HCT116 (cell line): ENCODE measurements at regions not wholly inside any gene's neighbourhood (a gene's known extent, or its start where the extent isn't known, plus 50 kb on each side); places are given as distances from the start of the nearest gene placed in this dataset.

Experiments used
- CTCF ChIP-seq, 3 experiments: fragments of 200-600 bp in 1 of 3; sonication (generic) in 1 of 3; IDR thresholded peaks in 2 of 3; conservative IDR thresholded peaks in 1 of 3; 2 replicates each; pipeline ENCODE4 v1.5.1; 2012 to 2017; ENCODE audit warnings: low read depth in 2 of 3, low read length in 2 of 3, antibody characterized with exemption in 1 of 3, borderline replicate concordance in 1 of 3, control low read depth in 1 of 3, mild to moderate bottlenecking in 1 of 3, mixed read lengths in 1 of 3, mixed run types in 1 of 3, moderate library complexity in 1 of 3; ENCODE audit not compliant: insufficient read depth in 1 of 3
- EZH2 ChIP-seq: fragments of 200-600 bp; sonication (generic); IDR thresholded peaks from 2 replicates; pipeline ENCODE4 v1.6.1; 2017; ENCODE audit warnings: antibody characterized with exemption, mixed run types
- EZH2phosphoT487 ChIP-seq: fragments of 200-600 bp; IDR thresholded peaks from 2 replicates; pipeline ENCODE4 v1.6.1; 2018; ENCODE audit warnings: antibody characterized with exemption, borderline replicate concordance
- JUND ChIP-seq: IDR thresholded peaks from 2 replicates; pipeline ENCODE4 v1.6.1; 2012
- MAX ChIP-seq: IDR thresholded peaks from 2 replicates; pipeline ENCODE4 v1.6.1; 2012
- POLR2A ChIP-seq: IDR thresholded peaks from 2 replicates; pipeline ENCODE4 v1.7.0; 2011; ENCODE audit warnings: borderline replicate concordance; ENCODE audit not compliant: insufficient read depth, insufficient read length; ENCODE audit errors: extremely low read depth
- POLR2AphosphoS5 ChIP-seq: IDR thresholded peaks from 2 replicates; pipeline ENCODE4 v1.6.1; 2011; ENCODE audit warnings: mild to moderate bottlenecking, low read depth, low read length, moderate library complexity
- RAD21 ChIP-seq: IDR thresholded peaks from 2 replicates; pipeline ENCODE4 v1.6.1; 2012; ENCODE audit warnings: low read depth, mild to moderate bottlenecking
- REST ChIP-seq: IDR thresholded peaks from 2 replicates; pipeline ENCODE4 v1.6.1; 2012; ENCODE audit warnings: low read depth
- SIN3A ChIP-seq: IDR thresholded peaks from 2 replicates; pipeline ENCODE4 v1.6.1; 2012; ENCODE audit warnings: low read depth
- YY1 ChIP-seq: IDR thresholded peaks from 2 replicates; pipeline ENCODE4 v1.6.1; 2011; ENCODE audit warnings: low read length, low read depth, moderate library complexity, mild to moderate bottlenecking; ENCODE audit not compliant: insufficient replicate concordance; ENCODE audit errors: extremely low read depth
- ZFX ChIP-seq: fragments of 450-650 bp; IDR thresholded peaks from 2 replicates; pipeline ENCODE4 v1.6.1; 2017
- ZNF274 ChIP-seq: fragments of 200-500 bp; sonication (Bioruptor generic); IDR thresholded peaks from 2 replicates; pipeline ENCODE4 v1.6.1; 2014; ENCODE audit warnings: mild to moderate bottlenecking, low read depth, low read length, inconsistent platforms

GRCh38 chr17:63306855-63307254, 139.3 kb downstream of the CYB561 start:
- TF ChIP-seq CTCF (IDR thresholded peaks at IDR 0.05 in 2 of 3, conservative IDR thresholded peaks at IDR 0.05 in 1 of 3; ENCODE audit: borderline replicate concordance in 1 of 3, insufficient read depth in 1 of 3, low read depth in 2 of 3, low read length in 2 of 3) (no peak), POLR2A (no peak), EZH2phosphoT487 (no peak), POLR2AphosphoS5 (no peak), EZH2 (no peak), ZNF274 (no peak), YY1 (no peak), REST (no peak), ZFX (no peak), MAX (no peak), JUND (no peak), SIN3A (no peak), RAD21 (no peak)
